Liver (tissue), 8 donors: ENCODE measurements at regions not wholly inside any gene's neighbourhood (a gene's known extent, or its start where the extent isn't known, plus 50 kb on each side); places are given as distances from the start of the nearest gene placed in this dataset.

Source experiments
- DNase-seq: peaks from one replicate; pipeline ENCODE4 v3.0.0-alpha.2; 2017; ENCODE audit warnings: low spot score
- H3K27ac ChIP-seq, 2 donors: one replicate each; pipeline ENCODE4 v1.7.0; 2013; ENCODE audit warnings: inconsistent platforms in 2 of 2, low read length in 2 of 2, control low read depth in 1 of 2, low read depth in 1 of 2, mild to moderate bottlenecking in 1 of 2
- H3K27me3 ChIP-seq, 4 donors: one replicate each; pipeline versions ENCODE4 v1.6.1 to v1.7.0; 2013; ENCODE audit warnings: low read length in 3 of 4, inconsistent platforms in 1 of 4, mild to moderate bottlenecking in 1 of 4, moderate library complexity in 1 of 4; ENCODE audit not compliant: control insufficient read depth in 4 of 4, insufficient read depth in 4 of 4
- H3K36me3 ChIP-seq, 4 donors: one replicate each; pipeline versions ENCODE4 v1.6.1 to v1.7.0; 2013; ENCODE audit warnings: low read length in 3 of 4, mild to moderate bottlenecking in 3 of 4, low read depth in 1 of 4, moderate library complexity in 1 of 4; ENCODE audit not compliant: control insufficient read depth in 4 of 4, insufficient read depth in 3 of 4
- H3K4me1 ChIP-seq, 4 donors: one replicate each; pipeline versions ENCODE4 v1.6.1 to v1.7.0; 2013; ENCODE audit warnings: low read length in 3 of 4, mild to moderate bottlenecking in 3 of 4, moderate library complexity in 1 of 4; ENCODE audit not compliant: control insufficient read depth in 4 of 4, insufficient read depth in 4 of 4
- H3K4me3 ChIP-seq, 3 donors: one replicate each; pipeline versions ENCODE4 v1.6.1 to v1.7.0; 2013; ENCODE audit warnings: low read length in 3 of 3, control low read depth in 1 of 3, low read depth in 1 of 3, mild to moderate bottlenecking in 1 of 3
- H3K9ac ChIP-seq, 2 donors: one replicate each; pipeline ENCODE4 v1.7.0; 2013; ENCODE audit warnings: low read length in 2 of 2, mild to moderate bottlenecking in 2 of 2, moderate library complexity in 2 of 2, control low read depth in 1 of 2, low read depth in 1 of 2
- H3K9me3 ChIP-seq, 4 donors: one replicate each; pipeline versions ENCODE4 v1.6.1 to v1.7.0; 2013; ENCODE audit warnings: low read length in 3 of 4; ENCODE audit not compliant: control insufficient read depth in 4 of 4
- ATF3 ChIP-seq: IDR thresholded peaks from 2 replicates; pipeline ENCODE4 v1.6.1; 2016; ENCODE audit warnings: antibody characterized with exemption
- EGR1 ChIP-seq, 2 donors: IDR thresholded peaks; 2 replicates each; pipeline ENCODE4 v1.6.1; 2016 to 2018; ENCODE audit warnings: antibody characterized with exemption in 2 of 2, low read depth in 2 of 2
- FOXA1 ChIP-seq: IDR thresholded peaks from 2 replicates; pipeline ENCODE4 v1.6.1; 2016; ENCODE audit warnings: antibody characterized with exemption
- FOXA2 ChIP-seq: IDR thresholded peaks from 2 replicates; pipeline ENCODE4 v1.6.1; 2016; ENCODE audit warnings: antibody characterized with exemption
- GABPA ChIP-seq, 2 donors: IDR thresholded peaks in 1 of 2; conservative IDR thresholded peaks in 1 of 2; 2 replicates each; pipeline ENCODE4 v1.6.1; 2016; ENCODE audit warnings: antibody characterized with exemption in 2 of 2, mild to moderate bottlenecking in 1 of 2, moderate library complexity in 1 of 2
- HNF4A ChIP-seq, 2 donors: conservative IDR thresholded peaks; 2 replicates each; pipeline ENCODE4 v1.6.1; 2016; ENCODE audit warnings: antibody characterized with exemption in 2 of 2, mild to moderate bottlenecking in 2 of 2
- HNF4G ChIP-seq: IDR thresholded peaks from 2 replicates; pipeline ENCODE4 v1.6.1; 2016; ENCODE audit warnings: antibody characterized with exemption
- JUND ChIP-seq, 2 donors: IDR thresholded peaks; 2 replicates each; pipeline ENCODE4 v1.6.1; 2016; ENCODE audit warnings: antibody characterized with exemption in 2 of 2
- RAD21 ChIP-seq, 2 donors: IDR thresholded peaks; 2 replicates each; pipeline ENCODE4 v1.6.1; 2016; ENCODE audit warnings: antibody characterized with exemption in 2 of 2, mild to moderate bottlenecking in 2 of 2
- RXRA ChIP-seq, 2 donors: IDR thresholded peaks; 2 replicates each; pipeline ENCODE4 v1.6.1; 2017 to 2018; ENCODE audit warnings: antibody characterized with exemption in 2 of 2, mild to moderate bottlenecking in 1 of 2
- SP1 ChIP-seq: IDR thresholded peaks from 2 replicates; pipeline ENCODE4 v1.6.1; 2018; ENCODE audit warnings: antibody characterized with exemption, mild to moderate bottlenecking
- TAF1 ChIP-seq: conservative IDR thresholded peaks from 2 replicates; pipeline ENCODE4 v1.6.1; 2016; ENCODE audit warnings: antibody characterized with exemption, mild to moderate bottlenecking
- YY1 ChIP-seq: IDR thresholded peaks from 2 replicates; pipeline ENCODE4 v1.6.1; 2016; ENCODE audit warnings: antibody characterized with exemption, mild to moderate bottlenecking
- WGBS: extraction: QIAGEN DNeasy Blood & Tissue Kit; methylation state at CpG from one replicate; pipeline ENCODE4 v1.1.7; 2013; 5-methylcytosine and 5-hydroxymethylcytosine counted together
- TF ChIP-seq, protein P1 (sequence below): IDR thresholded peaks from 2 replicates; pipeline ENCODE4 v1.6.1; 2016; ENCODE audit warnings: antibody characterized with exemption, mild to moderate bottlenecking
- TF ChIP-seq, protein P2 (sequence below): fragments of 150-350 bp; IDR thresholded peaks from 2 replicates; pipeline ENCODE4 v1.5.1; 2017; ENCODE audit warnings: improper control_type of control experiment, low read depth, low read length; ENCODE audit not compliant: missing input control
- TF ChIP-seq, protein P3 (sequence below): IDR thresholded peaks from 2 replicates; pipeline ENCODE4 v1.6.1; 2016; ENCODE audit warnings: antibody characterized with exemption
- TF ChIP-seq, protein P4 (sequence below): IDR thresholded peaks from 2 replicates; pipeline ENCODE4 v1.6.1; 2016; ENCODE audit warnings: antibody characterized with exemption
- donor health status: healthy.
- donor health status: healthy.
- donor health status: healthy.
- donor health status: healthy.
- donor health status: healthy.

- Histone ChIP-seq H3K9me3 (no peaks in the 10 kb centered on the region), H3K27ac (peak overlapping the region; percentile 31 to 51), H3K36me3 (no peaks in the 10 kb centered on the region), H3K4me1 (peaks cover 0 to 6% (median 2%) of the 10 kb centered on the region in 4 donors), H3K9ac (no peak overlapping the region), H3K4me3 (no peak overlapping the region), H3K27me3 (peaks cover 0 to 3% (median 0%) of the 10 kb centered on the region in 4 donors)
- TF ChIP-seq, protein P1, sequence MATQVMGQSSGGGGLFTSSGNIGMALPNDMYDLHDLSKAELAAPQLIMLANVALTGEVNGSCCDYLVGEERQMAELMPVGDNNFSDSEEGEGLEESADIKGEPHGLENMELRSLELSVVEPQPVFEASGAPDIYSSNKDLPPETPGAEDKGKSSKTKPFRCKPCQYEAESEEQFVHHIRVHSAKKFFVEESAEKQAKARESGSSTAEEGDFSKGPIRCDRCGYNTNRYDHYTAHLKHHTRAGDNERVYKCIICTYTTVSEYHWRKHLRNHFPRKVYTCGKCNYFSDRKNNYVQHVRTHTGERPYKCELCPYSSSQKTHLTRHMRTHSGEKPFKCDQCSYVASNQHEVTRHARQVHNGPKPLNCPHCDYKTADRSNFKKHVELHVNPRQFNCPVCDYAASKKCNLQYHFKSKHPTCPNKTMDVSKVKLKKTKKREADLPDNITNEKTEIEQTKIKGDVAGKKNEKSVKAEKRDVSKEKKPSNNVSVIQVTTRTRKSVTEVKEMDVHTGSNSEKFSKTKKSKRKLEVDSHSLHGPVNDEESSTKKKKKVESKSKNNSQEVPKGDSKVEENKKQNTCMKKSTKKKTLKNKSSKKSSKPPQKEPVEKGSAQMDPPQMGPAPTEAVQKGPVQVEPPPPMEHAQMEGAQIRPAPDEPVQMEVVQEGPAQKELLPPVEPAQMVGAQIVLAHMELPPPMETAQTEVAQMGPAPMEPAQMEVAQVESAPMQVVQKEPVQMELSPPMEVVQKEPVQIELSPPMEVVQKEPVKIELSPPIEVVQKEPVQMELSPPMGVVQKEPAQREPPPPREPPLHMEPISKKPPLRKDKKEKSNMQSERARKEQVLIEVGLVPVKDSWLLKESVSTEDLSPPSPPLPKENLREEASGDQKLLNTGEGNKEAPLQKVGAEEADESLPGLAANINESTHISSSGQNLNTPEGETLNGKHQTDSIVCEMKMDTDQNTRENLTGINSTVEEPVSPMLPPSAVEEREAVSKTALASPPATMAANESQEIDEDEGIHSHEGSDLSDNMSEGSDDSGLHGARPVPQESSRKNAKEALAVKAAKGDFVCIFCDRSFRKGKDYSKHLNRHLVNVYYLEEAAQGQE: no peak
- TF ChIP-seq SP1 (no peak), FOXA2 (no peak), HNF4A (conservative IDR thresholded peaks at IDR 0.05) (no peak), FOXA1 (no peak), HNF4G (no peak), RXRA (IDR thresholded peaks at IDR 0.05) (no peak), TAF1 (no peak), YY1 (no peak), RAD21 (IDR thresholded peaks at IDR 0.05) (no peak)
- TF ChIP-seq, protein P2, sequence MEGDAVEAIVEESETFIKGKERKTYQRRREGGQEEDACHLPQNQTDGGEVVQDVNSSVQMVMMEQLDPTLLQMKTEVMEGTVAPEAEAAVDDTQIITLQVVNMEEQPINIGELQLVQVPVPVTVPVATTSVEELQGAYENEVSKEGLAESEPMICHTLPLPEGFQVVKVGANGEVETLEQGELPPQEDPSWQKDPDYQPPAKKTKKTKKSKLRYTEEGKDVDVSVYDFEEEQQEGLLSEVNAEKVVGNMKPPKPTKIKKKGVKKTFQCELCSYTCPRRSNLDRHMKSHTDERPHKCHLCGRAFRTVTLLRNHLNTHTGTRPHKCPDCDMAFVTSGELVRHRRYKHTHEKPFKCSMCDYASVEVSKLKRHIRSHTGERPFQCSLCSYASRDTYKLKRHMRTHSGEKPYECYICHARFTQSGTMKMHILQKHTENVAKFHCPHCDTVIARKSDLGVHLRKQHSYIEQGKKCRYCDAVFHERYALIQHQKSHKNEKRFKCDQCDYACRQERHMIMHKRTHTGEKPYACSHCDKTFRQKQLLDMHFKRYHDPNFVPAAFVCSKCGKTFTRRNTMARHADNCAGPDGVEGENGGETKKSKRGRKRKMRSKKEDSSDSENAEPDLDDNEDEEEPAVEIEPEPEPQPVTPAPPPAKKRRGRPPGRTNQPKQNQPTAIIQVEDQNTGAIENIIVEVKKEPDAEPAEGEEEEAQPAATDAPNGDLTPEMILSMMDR: no peak
- TF ChIP-seq, protein P3, sequence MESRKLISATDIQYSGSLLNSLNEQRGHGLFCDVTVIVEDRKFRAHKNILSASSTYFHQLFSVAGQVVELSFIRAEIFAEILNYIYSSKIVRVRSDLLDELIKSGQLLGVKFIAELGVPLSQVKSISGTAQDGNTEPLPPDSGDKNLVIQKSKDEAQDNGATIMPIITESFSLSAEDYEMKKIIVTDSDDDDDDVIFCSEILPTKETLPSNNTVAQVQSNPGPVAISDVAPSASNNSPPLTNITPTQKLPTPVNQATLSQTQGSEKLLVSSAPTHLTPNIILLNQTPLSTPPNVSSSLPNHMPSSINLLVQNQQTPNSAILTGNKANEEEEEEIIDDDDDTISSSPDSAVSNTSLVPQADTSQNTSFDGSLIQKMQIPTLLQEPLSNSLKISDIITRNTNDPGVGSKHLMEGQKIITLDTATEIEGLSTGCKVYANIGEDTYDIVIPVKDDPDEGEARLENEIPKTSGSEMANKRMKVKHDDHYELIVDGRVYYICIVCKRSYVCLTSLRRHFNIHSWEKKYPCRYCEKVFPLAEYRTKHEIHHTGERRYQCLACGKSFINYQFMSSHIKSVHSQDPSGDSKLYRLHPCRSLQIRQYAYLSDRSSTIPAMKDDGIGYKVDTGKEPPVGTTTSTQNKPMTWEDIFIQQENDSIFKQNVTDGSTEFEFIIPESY: no peak
- WGBS: 67% methylated on average over 1 of the region's 1 CpG
- DNase-seq: no peak
Measured at GRCh38 chrX:116009346-116009745, 161.2 kb upstream of the AGTR2 start.

DNA sequence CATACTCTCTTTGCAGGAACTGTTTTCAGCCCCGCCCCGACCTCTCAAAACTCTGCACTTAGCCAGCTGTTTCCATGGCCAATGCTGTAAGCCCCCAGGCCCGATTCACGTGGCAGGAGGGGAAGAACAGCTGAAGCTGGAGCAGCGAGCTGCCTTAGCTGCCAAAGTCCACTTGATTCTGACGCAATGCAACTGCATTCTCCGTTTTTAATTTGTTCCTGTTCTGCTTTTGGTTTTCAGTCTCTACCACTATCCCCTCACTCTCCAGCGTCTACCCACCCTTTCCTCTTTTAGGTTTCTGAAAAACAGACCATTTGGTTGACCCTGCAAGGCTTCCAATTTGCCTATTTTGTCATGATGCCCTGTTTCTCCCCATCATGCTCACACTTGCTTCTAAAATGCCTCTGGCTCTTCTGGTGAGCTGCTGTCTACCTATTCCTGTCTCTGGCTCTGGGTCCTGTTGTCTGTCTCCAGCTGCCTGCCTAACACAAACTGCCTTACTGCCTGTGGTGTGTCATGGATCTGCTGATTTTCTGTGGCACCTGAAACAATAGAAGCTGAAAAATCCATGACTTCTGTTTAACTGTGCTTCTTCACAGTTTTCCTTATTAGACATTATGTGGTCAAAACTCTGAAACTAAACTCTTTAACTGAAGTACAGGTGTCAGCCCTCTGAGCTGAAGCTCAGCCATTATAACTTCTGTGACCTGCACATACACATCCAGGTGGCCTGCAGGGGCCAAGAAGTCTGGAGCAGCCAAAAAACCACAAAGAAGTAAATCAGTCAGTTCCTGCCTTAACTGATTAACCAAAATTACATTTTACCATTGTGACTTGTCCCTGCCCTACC lies 160.5 kb upstream of the AGTR2 start:
- no peak for DNase-seq
- no peak for TF ChIP-seq GABPA (IDR thresholded peaks at IDR 0.05 in 1 of 2, conservative IDR thresholded peaks at IDR 0.05 in 1 of 2)
- no peak for TF ChIP-seq FOXA1
- TF ChIP-seq, protein P3: no peak
- TF ChIP-seq FOXA2: no peak
- no peak for TF ChIP-seq TAF1
- TF ChIP-seq HNF4G: peak; percentile 81
- TF ChIP-seq HNF4A (conservative IDR thresholded peaks at IDR 0.05): peak; percentile 81 to 85
- TF ChIP-seq SP1: peak; percentile 74
- peak; percentile 58 for TF ChIP-seq ATF3
- peak in 1 of 2 donors; percentile 13 for TF ChIP-seq RXRA (IDR thresholded peaks at IDR 0.05)
- TF ChIP-seq EGR1 (IDR thresholded peaks at IDR 0.05; ENCODE audit: low read depth in 2 of 2): no peak
- no peak for TF ChIP-seq RAD21 (IDR thresholded peaks at IDR 0.05)
- TF ChIP-seq JUND (IDR thresholded peaks at IDR 0.05): peak in 1 of 2 donors; percentile 26
- TF ChIP-seq, protein P4, sequence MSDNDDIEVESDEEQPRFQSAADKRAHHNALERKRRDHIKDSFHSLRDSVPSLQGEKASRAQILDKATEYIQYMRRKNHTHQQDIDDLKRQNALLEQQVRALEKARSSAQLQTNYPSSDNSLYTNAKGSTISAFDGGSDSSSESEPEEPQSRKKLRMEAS: no peak
- no peak for TF ChIP-seq YY1
- Histone ChIP-seq H3K9ac (peak overlapping the region in 1 of 2 donors; percentile 28), H3K9me3 (no peaks in the 10 kb centered on the region), H3K27ac (peak overlapping the region; percentile 51 to 72), H3K4me1 (peaks cover 0 to 6% (median 2%) of the 10 kb centered on the region in 4 donors), H3K27me3 (peaks cover 0 to 3% (median 0%) of the 10 kb centered on the region in 4 donors), H3K36me3 (no peaks in the 10 kb centered on the region), H3K4me3 (peak overlapping the region; percentile 14 to 41 (median 33))
- 2% methylated on average over 8 of the region's 8 CpGs for WGBS
